CD4-positive, alpha-beta T cell treated with Interferon alpha-2 for 1 hour (primary cell): ENCODE measurements at regions not wholly inside any gene's neighbourhood (a gene's known extent, or its start where the extent isn't known, plus 50 kb on each side); places are given as distances from the start of the nearest gene placed in this dataset.

ENCODE experiments used
- DNase-seq, 2 donors: peaks; one replicate each; pipeline ENCODE4 v3.0.0-alpha.2; 2020 to 2022

DNA sequence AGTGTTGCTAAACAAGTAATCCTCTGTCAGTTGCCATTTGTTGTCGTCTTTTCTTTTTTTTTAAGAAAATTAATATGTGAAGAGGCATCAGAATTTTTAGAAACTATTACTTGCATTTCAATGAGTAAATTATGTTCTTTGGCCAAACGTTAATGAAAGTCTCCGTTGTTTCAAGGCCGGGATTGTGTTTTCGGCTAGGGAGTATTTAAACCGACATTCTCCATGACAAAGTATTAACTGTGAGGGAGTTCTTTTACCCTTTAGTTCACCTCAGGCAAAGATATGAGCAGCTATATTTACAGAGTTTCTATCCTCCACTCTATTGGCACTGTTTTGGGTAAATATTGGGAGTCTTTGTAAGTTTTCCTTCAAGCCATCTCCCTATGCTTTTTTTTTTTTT is 668.9 kb downstream of the METTL15 start:
- no peak for DNase-seq

DNA sequence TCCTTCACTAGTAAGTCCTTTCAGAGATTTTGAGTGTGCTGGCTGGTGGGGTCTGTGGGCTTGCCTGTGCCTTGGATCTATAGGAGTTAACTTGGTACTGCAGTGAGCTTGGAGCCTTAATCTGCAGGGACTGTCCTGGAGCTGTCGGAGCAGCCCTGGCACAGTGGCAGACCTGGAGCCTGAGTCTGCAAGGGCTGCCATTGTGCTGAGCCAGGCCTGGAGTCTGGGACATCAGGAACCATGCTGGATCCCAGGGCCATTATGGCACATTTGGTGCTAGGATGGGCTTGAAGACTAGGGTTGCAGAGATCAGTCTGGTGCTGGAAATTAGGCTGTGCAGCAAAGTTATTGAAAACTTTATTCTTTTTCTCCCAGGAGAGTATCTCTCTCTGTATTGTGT is 665.4 kb downstream of the METTL15 start:
- no peak for DNase-seq

DNA sequence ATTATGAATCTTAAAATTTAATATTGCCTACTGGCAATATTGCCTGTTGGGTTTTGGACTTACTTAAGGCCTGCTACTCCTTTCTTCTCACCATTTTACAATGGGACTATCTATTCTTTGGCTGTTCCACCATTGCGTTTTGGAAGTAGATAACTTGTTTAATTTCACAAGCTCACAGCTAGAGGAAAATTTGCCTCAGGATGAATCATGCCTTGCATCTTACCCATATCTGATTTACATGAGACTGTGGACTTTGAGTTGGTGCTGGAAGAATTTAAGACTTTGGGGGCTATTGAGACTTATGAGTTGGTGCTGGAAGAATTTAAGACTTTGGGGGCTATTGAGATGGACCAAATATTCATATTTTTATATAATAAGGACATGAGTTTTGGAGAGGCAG is 662.6 kb downstream of the METTL15 start:
- DNase-seq, result no peak

DNA sequence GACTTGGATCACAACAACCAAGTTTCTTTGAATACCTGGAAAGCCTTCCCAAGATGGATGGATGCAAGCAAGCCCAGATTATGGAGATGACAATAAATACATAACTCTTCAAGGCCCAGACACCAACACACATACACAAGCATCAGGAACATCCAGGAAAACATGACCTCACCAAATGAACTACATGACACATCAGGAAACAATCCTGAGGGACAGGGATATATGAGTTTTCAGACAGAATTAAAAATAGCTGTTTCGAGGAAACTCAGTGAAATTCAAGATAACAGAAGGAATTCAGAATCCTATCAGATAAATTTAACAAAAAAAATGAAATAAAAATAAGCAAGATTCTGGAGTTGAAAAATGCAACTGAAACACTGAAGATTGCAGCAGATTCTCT is 659.4 kb downstream of the METTL15 start:
- no peak for DNase-seq

DNA sequence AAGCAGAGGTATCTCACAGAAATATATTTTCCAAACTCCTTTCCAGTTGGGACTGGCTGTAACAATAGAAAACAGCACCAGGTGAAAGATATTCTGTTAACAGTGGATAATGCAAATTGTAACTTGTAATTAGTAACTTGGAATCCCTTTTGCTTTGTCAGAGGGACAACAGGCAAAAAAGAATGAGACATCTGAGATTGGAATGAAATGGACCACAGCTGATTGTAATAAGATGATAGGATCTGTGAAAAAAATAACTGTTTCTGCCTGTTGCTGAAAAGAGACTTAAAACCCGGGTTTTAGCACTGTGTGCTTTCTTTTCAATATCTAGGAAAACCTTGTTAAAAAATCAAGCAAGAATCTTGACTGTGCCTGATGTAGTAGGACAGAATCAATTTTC is 655.7 kb downstream of the METTL15 start:
- no peak for DNase-seq

DNA sequence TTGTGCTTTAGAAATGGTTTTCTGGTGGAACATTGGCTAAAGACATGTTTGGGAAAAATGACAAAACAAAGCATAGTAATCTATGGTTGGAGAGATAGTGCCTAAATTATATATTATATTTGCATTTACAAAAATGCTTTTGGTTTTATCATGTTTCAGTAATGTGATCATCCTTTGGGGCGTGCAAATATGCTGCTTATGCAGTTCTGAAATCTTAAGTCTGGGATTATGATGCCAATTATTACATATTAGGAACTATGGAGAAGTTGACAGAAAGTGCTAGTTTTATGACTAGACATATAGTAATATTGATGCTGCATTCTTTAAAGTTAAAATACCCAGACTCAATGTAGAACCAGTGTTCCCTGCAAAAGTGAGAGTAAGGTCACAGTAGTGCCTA is 655.0 kb downstream of the METTL15 start:
- no peak for DNase-seq

DNA sequence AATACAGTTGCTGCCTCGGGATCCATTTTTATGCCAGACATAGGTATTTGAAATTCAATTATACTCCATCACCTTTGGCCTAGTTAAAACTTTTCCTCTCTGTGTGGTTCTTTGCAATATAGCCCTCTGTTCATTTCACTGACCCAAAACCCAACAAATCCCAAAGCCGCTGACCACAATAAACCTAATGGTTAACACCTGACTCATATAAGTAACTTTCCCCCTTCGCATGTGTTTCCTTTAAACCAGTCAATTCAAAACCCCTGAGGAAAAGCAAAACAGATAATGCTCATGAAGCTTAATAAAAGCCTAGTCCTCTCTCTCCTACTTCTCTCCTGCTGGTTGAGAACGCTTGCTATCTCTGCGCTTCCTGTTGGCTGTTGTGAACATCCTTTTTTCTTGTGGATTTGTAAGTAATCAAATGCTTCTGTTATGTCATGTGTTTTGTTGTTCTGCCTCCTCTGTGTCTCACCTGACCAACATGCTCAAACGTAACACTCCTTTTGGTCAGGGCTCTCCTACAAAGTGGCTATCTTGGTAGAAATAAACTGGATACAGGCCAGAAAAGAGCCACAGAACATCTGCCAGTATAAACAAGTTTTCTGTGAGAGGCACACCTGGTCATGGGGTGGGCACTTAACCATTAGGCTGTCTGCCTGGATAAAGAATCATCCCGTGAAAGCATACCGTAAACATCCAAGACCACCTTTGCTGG is 652.6 kb downstream of the METTL15 start:
- no peak for DNase-seq

DNA sequence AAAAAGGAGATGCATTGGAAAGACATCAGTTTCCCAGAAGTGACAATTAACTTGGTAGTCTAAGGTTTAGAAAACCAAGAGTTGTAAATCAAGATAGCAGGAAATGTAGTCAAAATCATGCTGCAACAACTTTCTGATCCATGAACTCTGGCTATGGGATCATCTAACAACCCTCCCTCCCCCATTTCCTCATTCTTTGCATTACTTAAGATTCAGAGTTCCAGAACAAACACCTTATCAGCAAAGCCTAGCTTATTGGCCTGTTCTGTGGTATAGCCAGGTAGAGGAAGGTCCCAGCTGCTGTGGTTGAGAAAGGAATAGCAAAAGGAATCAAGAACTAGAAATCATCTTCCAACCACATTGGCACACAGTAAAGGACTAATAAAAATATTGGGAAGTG is 651.1 kb downstream of the METTL15 start:
- no peak for DNase-seq

DNA sequence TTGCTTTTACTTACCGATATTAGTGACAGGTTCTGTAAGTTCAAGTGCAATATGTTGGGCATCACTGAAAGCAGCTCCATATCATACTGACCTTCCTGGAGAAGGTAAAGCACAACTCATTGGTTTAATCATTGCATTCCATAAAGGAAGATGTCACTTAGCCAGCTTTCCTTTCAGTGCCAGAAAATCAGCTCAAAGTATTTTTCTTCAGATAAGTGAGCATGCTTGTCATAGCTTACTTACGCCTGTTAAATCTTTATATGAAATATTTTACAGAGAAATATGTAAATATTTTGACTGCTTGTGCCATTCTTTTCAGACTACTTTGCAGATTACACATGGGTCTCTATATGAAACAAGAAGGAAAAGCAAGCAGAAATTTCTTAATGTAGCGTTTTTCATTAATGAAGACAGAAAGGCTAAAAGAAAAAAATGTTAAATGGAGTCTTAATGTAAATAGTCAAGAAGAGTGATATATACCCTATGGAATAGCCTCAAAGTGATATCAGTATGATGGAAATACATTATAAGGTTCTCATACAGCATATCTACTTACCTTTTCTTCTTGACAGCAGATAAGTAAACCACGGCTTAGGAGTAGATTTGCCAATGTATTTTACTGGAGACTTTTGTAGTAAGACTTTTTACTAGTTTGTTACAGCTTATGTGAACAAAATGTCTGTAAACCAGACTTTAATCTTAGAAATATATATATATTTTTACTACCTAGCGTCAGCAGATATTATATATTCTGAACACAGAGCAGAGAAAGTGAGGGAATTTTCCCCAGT is 649.7 kb downstream of the METTL15 start:
- no peak for DNase-seq

DNA sequence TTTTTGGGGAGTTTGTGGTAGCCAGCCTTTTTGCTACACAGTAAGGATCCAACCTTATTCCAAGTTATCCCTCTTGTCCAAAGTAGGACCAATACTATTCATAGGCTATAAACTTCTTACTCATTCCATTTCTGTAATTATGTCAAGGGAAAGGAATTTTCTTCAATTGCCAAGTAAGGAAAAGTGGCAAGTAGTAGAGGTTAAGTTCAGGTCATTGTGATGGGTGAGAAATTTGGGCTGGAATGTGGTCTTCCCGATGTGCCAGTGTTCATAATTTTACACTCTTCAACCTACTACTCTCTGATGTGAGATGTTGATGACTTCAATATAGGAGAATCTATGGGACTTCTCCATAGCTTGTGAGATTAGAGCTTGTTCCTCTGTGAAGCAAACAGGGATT is 648.8 kb downstream of the METTL15 start:
- no peak for DNase-seq

DNA sequence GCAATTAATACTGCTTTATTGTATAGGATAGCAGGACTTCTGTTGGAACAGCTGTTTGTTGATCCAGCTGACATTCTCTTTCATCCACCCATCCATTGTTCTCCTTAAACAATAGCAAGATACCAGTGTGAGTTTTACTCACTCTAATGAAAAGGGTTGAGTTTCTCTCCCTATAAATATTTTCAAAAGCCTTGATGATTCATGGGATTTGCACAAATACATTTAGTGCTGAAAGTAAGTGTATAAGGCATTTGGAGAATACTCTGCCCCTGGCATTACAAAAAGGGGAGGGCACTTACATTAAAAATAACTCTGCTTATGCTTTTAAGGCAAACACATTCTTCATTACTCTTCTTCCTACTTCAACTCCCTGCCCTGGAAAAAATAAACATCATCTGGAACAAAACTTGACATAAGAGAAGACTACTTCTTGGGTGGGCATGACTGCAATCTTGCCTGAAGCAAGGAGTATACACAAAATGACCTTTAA is 634.9 kb downstream of the METTL15 start:
- no peak for DNase-seq

DNA sequence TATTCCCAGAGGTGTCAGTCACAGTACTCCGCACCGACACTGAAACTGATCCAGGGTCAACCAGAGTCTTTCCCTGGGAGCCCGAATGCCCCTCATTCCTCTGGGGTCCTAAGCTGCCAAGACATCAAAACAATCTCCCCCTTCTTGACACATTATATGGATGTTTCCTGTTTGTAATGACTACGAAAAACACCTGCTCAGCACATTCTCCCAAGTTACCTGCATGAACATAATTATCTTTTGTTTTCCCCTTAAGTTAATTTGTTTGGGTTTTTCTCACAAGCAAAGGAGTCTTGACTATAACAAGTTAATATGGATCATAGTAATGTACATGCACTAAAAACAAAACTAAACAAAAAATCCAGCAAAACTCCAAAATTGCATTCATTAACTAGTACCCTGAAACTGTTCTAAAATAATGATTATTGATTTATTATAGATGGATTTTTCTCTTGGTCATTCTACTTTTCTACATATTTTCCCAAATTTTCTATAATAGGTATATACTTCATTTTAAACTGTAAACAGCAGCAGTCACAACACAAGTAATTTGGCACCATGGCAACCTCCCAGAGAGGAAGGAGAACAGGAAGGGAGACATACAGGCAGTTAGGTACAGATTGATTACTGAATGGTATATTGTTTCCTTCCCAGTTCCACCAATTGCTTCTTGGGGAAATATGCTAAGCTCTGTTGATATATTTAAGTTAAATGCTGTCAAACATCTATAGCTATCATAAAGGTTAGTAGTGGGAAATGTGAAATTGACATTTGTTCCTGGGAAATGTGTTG is 631.5 kb downstream of the METTL15 start:
- no peak for DNase-seq

DNA sequence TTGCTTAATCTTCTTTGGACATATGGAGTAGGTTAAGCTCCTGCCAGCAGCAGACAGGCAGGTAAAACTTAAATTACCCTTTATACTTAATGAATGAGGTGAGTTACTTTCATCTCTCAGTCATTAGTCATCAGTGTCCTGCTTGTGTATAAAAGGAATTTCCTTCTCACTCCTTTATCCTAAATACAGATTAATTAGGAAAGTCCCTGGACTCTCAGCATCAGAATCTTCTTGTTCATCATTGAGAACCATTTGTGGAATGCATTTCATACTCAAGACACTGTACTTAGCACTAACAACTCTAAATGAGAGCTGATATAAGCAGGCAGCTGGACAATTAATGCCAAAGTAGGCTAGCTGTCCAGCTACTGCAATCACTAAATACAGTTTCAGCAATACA is 630.4 kb downstream of the METTL15 start:
- no peak for DNase-seq

DNA sequence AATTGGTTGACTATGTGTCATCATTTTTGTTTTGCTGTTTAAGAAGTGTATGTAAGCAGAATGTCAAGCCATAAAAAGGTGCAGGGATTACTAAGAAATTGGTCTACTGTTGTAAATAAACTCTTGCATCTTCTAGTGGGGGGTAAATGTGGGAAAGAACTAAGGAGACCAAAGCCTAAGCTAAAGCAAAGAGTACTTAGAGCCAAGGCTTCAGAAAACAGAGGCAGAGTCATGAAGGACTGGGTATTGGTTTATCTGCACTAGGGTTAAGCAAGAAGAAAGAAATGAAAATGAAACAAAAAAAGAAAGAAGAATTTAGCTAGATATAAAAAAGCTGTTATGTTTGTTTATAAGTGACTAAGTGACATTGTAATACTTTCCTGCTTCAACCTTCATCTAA is 628.1 kb downstream of the METTL15 start:
- DNase-seq, result no peak

DNA sequence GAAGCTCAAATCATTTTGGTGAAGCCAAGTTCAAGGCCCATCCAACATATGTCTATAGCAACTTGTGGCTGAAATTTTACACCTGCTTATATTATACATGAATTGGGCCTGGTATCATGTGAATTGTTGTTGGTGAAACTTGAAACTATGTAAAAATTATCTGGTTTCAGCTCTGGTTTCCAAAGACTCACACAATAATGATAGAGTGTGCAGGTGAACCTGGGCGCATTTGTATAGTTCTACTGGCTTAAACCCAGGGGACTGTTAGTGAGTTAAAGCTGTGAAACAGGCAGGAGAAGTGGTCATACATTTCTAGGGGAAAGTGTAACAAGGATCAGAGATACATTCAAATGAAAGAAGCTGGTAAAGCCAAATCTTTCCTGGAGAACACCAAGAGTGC is 627.3 kb downstream of the METTL15 start:
- DNase-seq, result no peak

DNA sequence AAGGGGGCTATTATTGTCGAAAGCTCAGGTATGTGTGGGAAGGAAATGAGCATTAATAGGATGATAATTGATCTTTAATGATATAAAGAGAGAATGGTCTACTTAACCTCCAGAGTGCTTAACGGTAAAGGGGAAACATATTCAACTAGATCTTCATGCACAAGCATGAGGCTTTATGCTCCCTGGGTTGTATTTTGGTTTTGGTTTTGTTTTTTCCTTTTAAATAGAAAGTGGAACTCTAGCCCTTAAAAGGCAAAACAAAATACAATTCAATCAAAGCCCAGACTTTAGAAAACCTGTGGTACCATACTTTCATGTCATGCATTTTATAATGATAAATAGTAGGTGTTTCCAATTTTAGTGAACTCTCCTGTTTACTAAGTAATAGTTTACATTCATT is 622.7 kb downstream of the METTL15 start:
- no peak for DNase-seq

DNA sequence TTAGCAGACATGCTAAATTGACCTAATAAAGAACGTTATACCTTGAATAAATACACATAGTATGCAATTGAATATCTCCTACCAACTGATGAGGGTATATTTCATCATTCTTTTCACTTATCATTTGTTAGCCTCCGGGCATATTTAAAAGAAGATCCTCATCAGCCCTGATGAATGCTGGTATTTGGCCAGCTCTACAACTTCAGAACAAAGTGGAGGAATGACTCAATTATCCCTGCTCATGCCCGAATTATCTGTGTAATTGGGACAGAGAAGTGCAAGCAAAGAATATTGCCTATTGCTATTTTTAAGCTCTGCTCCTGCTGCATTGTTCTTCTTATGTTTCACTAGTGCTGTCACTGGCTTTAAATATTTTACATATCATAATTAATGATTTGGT is 622.1 kb downstream of the METTL15 start:
- DNase-seq, result no peak

DNA sequence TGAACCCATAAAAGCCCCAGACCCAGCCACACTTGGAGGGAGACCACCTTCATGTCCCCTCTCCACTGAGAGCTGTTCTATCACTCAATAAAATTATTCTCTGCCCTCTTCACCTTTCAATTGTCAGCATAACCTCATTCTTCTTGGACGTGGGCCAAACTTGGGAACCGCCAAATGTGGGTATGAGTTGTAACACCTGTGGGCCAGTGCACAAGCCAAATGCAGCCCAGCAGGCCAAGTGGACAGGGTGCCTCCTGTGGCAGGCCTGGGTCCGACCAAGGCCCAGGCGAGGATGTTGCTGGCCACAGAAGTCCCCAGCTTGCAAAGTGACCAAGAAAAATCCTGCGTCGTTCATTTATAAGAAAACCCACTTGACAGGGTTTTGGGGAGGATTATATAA is 621.2 kb downstream of the METTL15 start:
- DNase-seq, result no peak

DNA sequence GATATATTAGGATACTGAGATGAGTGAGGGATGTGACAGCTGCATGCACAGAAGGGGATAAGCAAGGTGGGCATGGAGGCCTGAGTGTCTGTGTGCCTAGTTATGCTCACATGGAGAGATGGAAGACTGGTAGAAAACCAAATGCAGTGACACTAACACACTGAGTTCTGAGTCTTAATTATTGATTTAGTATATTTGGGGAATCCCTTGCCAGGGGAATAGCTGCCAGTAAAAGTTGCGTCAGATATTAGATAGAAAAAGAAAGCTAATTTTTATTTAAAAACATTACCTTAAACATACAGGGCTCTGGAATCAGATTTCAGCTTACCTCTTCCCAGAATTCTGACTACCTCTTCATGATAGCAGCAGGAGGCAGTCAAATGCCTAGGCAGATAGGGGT is 620.5 kb downstream of the METTL15 start:
- no peak for DNase-seq

DNA sequence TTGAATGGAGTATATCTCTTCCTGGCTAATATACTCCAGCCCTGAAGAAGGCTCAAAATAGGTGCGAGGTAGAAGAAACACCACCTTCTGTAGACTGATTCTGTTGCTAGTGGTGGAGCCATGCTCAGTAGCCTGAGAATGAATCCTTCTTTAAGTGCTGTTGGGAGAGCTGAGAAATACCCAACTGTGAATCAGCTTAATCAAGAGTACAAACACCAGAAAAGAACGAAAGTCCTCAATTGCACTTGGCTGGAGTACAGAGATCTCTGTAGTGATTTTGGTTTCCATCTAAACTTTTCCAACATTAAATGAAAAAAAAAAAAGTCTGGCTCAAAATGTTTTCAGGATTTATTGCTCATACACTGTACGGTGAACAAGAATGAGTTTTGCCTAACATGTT is 619.1 kb downstream of the METTL15 start:
- no peak for DNase-seq

DNA sequence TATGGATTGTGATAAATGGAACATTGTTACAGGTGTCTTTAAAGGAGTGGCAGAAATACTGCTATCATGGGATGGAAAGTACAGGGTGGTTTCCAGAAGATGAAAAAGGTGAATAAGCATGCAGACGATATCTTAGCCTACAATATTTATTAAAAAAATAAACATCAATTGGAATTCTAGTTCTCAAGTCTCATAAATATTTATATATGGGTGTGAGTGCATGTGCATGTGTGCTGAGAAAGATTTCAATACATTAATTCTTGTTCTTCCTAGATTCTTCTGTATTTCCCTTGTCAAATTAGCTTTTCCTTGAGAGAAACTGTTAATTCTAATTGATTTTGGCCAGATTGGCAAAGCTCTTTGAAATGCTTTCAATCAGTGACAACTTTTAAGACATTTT is 618.2 kb downstream of the METTL15 start:
- DNase-seq, result no peak

DNA sequence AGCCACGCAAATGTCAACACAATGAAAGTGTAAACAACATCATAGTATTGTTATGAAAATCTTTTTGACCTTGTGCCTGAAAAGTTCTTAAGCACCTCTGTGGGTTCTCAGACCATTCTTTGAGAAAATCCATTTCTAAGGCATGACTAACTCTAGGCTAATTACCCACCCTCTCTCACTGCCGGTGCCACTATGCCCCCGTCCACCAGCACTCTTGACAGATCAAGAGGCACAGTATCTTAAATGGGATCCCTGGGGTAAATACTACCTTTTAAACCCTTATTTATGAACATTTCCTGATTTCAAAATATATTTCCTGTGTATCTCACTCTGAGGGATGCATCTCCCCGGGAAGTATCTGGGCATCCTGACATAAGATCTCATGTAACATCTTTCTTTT is 607.5 kb downstream of the METTL15 start:
- DNase-seq, result no peak

DNA sequence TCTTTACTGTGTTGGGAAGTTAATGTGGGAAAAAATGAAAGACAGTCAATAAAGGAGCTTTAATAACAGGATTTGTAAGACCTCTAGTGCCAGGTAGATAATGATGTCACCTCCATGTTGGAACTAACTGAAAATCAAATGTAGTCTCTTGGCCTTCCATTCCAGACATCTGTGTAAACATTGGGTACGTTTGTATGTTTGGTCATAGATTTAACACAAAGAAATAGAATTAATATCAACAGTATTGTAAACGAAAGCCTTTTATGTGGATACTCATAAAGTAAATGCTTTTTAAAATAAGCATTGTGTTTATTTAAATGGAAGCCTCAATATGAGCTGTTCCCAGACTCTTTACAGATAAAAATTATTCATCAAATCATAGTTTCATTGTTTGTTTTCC is 605.7 kb downstream of the METTL15 start:
- no peak for DNase-seq

DNA sequence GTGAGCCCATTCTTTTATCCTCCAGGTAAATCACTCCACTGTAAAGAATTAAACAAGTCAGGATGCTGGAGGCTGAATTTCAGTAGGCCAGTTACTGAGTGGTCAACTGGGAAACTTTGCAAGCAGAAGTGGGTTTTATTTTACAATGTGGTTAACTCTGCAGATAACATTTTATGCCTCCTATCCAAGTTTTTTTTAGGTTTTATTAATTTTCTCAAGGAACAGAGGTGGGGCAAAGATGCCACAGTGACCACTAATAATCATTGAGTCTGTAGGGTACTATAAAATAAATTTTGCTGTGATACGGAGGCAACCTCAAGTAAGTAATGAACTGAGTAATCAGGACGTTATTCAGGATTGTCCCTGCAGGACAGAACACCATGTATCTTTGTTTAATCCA is 599.9 kb downstream of the METTL15 start:
- DNase-seq, result no peak
